SK-N-SH (cell line): ENCODE measurements at regions not wholly inside any gene's neighbourhood (a gene's known extent, or its start where the extent isn't known, plus 50 kb on each side); places are given as distances from the start of the nearest gene placed in this dataset.

ENCODE experiments used
- small RNA-seq, 7 experiments: library from RNA; depleted of rRNA; stranded (forward); fragments of <200 nt; gene quantifications; one replicate each; pipeline ENCODE3, GENCODE V24; 2012

Small RNA genes in the stretch of these regions (small RNA-seq; reads per million reads assigned to genes)
- gene RN7SL352P = 0 reads per million in 7 experiments
